ENCODE measurements at regions not wholly inside any gene's neighbourhood (a gene's known extent, or its start where the extent isn't known, plus 50 kb on each side); places are given as distances from the start of the nearest gene placed in this dataset.

DNA sequence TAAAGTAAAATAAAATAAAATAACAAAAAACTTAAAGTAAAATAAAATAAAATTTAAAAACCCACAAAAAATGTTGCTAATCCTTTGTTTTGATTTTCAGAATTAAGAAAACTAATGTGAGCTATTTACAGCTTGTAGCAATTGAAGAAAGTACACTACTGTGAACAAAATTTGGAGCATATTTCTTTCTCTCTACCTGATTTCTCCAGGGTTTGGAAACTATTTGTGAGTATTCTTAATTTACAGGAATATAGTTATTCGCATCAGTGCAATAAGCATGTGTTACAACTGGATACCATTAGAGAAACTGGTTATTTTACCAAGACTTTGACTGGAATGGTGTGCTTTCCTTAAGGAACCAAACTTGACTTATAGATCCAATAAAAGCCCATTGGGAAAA is 86.1 kb upstream of the CNOT2 start:
- no peak for FAIRE-seq

DNA sequence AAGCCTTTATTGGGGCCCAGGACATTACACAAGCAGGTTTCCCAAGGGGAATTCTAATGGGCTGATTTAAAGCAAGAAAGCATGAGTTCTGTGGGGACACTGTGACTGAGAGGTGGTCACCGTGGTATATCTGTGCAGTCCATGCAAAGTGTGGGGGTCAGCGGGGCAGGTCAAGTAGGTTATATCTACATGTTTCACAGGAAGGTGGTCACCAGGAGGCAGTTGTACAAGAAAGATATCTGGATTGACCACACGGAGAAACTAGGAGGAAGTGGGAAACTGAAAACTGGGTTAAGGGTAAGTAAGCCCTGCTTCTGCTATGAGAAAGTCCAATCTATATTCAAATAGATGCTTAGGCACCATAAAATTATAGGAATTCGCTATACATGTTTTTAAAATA is 77.8 kb upstream of the CNOT2 start:
- no peak for FAIRE-seq

DNA sequence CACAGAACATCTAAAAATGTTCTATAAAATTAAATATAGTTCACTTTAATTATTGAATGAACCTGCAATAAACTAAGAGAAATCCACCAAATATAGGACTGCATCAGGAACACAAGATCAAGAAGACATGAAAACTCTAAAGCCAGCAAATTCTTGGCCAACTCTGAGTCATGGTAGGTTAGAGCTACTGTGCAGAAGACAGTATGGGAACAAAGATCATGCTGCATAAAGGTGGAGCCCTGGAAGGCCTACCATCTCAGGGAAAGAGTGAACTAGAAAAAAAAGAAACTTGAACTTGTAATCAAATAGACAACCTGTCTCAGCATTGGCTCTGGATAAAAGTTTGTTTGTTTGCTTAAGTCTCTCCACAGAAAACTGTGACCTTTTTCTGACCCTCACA is 66.9 kb upstream of the CNOT2 start:
- FAIRE-seq: no peak

DNA sequence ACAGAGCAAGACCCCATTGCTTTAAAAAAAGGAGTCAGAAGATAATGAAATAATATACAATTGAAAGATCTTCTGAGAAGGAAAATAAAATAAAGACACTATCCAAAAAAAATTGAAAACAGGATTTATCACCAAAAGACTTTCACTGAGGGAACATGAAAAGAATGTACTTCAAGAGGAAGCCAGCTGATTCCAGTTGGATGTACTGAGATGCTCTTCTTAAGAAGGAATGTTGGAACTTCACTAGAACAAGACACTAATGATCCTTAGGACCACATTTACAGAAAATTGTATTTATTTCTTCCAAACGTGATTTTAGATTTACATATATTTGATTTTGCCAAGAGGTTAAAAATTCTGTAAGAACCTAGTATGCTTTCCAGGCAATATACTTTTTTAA is 65.6 kb upstream of the CNOT2 start:
- no peak for FAIRE-seq

DNA sequence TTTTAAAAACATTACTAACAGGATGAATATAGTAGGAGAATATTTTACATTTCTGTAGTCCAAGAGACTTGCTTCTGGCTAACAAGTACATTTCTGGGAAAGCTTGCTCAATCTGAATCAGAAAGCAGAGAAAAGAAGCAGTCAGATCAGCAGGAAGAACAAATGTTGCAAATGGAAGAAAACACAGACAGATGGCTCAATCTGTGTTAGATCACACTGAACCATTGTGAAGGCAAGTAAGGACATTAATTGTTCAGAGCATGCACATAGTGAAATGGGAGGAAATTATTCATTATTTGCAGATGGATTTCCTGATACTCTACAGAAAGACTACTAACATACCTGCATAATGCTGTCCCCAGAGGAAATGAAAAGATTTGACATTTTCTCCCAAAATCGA is 65.2 kb upstream of the CNOT2 start:
- no peak for FAIRE-seq

DNA sequence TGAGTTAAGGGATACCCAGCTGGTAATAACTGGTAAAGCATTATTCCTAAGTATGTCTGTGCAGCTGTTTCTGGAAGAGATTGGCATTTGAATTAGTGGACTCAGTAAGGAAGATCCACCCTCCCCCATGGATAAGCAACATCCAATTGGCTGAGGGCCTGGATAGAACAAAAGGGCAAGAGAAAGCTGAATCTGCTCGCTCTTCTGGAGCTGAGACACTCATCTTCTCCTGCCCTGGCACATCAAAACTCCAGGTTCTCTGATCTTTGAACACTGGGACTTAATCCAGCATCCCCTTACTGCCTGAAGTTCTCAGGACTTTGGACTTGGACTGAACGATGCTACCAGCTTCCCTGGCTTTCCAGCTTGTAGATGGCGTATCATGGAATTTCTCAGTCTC is 63.1 kb upstream of the CNOT2 start:
- FAIRE-seq: no peak

DNA sequence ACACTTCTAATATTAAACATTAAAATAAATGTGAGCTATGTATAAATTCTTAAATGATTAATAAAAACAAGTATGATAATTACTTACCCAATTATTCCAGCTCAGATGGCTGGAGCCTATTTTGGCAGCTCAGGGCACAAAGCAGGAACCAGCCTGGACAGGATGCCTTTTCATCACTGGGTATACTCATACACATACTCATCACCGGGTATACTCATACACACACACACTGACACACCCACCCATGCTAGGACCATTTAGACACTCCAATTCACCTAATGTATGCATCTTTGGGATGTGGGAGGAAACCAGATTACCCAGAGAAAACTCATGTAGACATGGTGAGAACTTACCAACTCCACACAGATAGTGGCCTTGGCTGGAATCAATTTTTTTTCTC is 57.9 kb upstream of the CNOT2 start:
- no peak for FAIRE-seq

DNA sequence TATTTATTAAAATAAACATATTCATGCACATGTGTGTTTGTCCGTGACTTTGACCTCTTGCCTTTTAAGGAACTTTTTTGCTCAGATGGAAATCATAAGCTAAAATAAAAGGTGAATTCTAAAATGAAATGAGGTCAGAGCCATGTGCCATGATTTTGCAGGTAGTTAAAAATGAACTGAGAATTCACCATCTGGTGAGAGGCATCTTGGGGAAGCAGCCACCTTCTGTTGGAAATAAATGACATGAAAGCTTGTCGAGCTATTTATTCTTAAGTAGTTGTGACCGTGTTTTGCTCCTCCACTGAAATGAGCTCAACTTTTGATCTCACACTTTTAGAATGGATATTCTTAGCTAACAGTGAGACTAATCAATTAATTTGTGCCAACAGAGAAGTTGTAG is 56.8 kb upstream of the CNOT2 start:
- FAIRE-seq: no peak

DNA sequence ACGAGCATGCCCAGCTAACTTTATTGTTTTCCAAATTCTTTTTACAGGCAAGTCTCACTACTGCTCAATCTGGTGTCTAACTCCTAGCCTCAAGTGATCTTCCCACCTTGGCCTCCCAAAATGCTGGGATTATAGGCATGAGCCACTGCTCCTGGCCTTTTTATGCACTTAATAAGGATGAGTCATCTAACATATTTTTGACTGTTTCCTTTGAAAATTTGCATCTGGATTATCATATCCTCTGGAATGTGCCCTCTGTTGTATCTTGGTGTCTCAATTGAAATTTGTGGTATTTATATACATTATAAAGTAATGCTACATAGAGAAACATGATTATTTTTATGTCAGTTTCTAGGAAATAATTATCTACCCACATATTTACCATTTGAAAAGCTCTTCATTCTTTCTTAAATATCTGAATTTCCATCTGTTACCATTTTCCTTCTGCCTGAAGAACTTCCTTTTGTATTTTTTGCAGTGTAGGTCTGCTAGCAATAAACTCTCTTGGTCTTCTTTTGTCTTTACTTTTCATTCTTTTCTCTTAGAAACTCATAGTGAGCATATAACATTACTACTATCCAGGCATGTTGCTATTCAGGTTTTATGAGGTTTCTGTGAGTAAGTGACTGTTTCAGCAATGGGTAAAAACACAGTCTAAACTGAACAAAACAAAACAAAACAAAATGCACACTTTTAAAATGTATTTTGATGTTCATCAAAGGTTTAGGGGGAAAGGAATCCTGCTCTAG is 52.8 kb upstream of the CNOT2 start:
- FAIRE-seq: no peak
